GM21390 (cell line): ENCODE measurements at regions not wholly inside any gene's neighbourhood (a gene's known extent, or its start where the extent isn't known, plus 50 kb on each side); places are given as distances from the start of the nearest gene placed in this dataset.

ENCODE experiments used
- ATAC-seq: cut with Tn5 transposase; IDR thresholded peaks from one replicate; pipeline ENCODE4 v1.9.1; 2021; ENCODE audit not compliant: unreplicated experiment

GRCh38 chr2:71277536-71278103 lies 50.7 kb upstream of the PAIP2B start:
- no peak for ATAC-seq

- no peak for ATAC-seq
Measured at GRCh38 chr2:71277147-71277475, 50.2 kb upstream of the PAIP2B start.

GRCh38 chr2:71276311-71277146 lies 49.6 kb upstream of the PAIP2B start:
- ATAC-seq: peak; percentile 99
